ENCODE measurements at regions not wholly inside any gene's neighbourhood (a gene's known extent, or its start where the extent isn't known, plus 50 kb on each side); places are given as distances from the start of the nearest gene placed in this dataset.

GRCh38 chr17:83178533-83179304 lies 99.3 kb downstream of the METRNL start:
- no peak for DNase-seq

GRCh38 chr17:83179374-83179773 lies 100.0 kb downstream of the METRNL start:
- no peak for DNase-seq

- DNase-seq, result no peak
Measured at GRCh38 chr17:83179811-83180210, 100.4 kb downstream of the METRNL start.

- DNase-seq, result no peak
Measured at GRCh38 chr17:83180264-83180995, 101.0 kb downstream of the METRNL start.

- no peak for DNase-seq
Measured at GRCh38 chr17:83180996-83181481, 101.6 kb downstream of the METRNL start.

- DNase-seq, result no peak
Measured at GRCh38 chr17:83181991-83182619, 102.7 kb downstream of the METRNL start.

- no peak for DNase-seq
Measured at GRCh38 chr17:83182620-83183101, 103.3 kb downstream of the METRNL start.

- DNase-seq, result no peak
Measured at GRCh38 chr17:83183145-83183948, 103.9 kb downstream of the METRNL start.

GRCh38 chr17:83183951-83184506 lies 104.6 kb downstream of the METRNL start:
- DNase-seq, result no peak

GRCh38 chr17:83185023-83186002 lies 105.9 kb downstream of the METRNL start:
- no peak for DNase-seq

GRCh38 chr17:83186226-83186625 lies 106.8 kb downstream of the METRNL start:
- no peak for DNase-seq

GRCh38 chr17:83186751-83187421 lies 107.5 kb downstream of the METRNL start:
- no peak for DNase-seq

- no peak for DNase-seq
Measured at GRCh38 chr17:83187782-83188311, 108.4 kb downstream of the METRNL start.

- DNase-seq, result no peak
Measured at GRCh38 chr17:83189044-83190003, 109.9 kb downstream of the METRNL start.

GRCh38 chr17:83190004-83190385 lies 110.6 kb downstream of the METRNL start:
- DNase-seq, result no peak

GRCh38 chr17:83190601-83191387 lies 111.4 kb downstream of the METRNL start:
- no peak for DNase-seq

GRCh38 chr17:83191388-83192160 lies 112.2 kb downstream of the METRNL start:
- DNase-seq, result no peak
